GM19238 (cell line): ENCODE measurements at regions not wholly inside any gene's neighbourhood (a gene's known extent, or its start where the extent isn't known, plus 50 kb on each side); places are given as distances from the start of the nearest gene placed in this dataset.
"Not testable (repeated sequence)": the region's sequence is repeated elsewhere in the genome, so short reads cannot be mapped to it uniquely, and the experiment has no call there.

ENCODE experiments used
- DNase-seq: peaks from one replicate; pipeline ENCODE4 v3.0.0; 2011; ENCODE audit warnings: low spot score; ENCODE audit not compliant: insufficient read length

- DNase-seq: no peak
Observed at GRCh38 chr12:87585882-87586557, 443.2 kb downstream of the C12orf50 start.

- not testable (repeated sequence) for DNase-seq
Observed at GRCh38 chr12:87579091-87579490, 450.1 kb downstream of the C12orf50 start.

GRCh38 chr12:87575906-87576305, 453.3 kb downstream of the C12orf50 start:
- DNase-seq: no peak

GRCh38 chr12:87566918-87567317, 462.3 kb downstream of the C12orf50 start:
- DNase-seq: not testable (repeated sequence)

- no peak for DNase-seq
Observed at GRCh38 chr12:87556985-87557384, 472.2 kb downstream of the C12orf50 start.

- DNase-seq: not testable (repeated sequence)
Observed at GRCh38 chr12:87531213-87531612, 498.0 kb downstream of the C12orf50 start.

GRCh38 chr12:87529413-87529812, 499.8 kb downstream of the C12orf50 start:
- no peak for DNase-seq

- no peak for DNase-seq
Observed at GRCh38 chr12:87520968-87521367, 508.2 kb downstream of the C12orf50 start.

- DNase-seq: no peak
Observed at GRCh38 chr12:87518481-87518880, 510.7 kb downstream of the C12orf50 start.

GRCh38 chr12:87518036-87518435, 511.2 kb downstream of the C12orf50 start:
- no peak for DNase-seq

- DNase-seq: no peak
Observed at GRCh38 chr12:87513536-87514280, 515.5 kb downstream of the C12orf50 start.

GRCh38 chr12:87511371-87511770, 517.8 kb downstream of the C12orf50 start:
- no peak for DNase-seq

GRCh38 chr12:87509237-87509820, 519.9 kb downstream of the C12orf50 start:
- DNase-seq: no peak

GRCh38 chr12:87491598-87491997, 537.6 kb downstream of the C12orf50 start:
- DNase-seq: no peak

- DNase-seq: no peak
Observed at GRCh38 chr12:87491089-87491488, 538.1 kb downstream of the C12orf50 start.

- DNase-seq: no peak
Observed at GRCh38 chr12:87469295-87469694, 559.9 kb downstream of the C12orf50 start.

- DNase-seq: no peak
Observed at GRCh38 chr12:87467936-87468335, 561.3 kb downstream of the C12orf50 start.

GRCh38 chr12:87464565-87464964, 564.6 kb downstream of the C12orf50 start:
- DNase-seq: no peak

GRCh38 chr12:87444039-87444438, 585.2 kb downstream of the C12orf50 start:
- DNase-seq: no peak

- no peak for DNase-seq
Observed at GRCh38 chr12:87441511-87441910, 587.7 kb downstream of the C12orf50 start.

- DNase-seq: no peak
Observed at GRCh38 chr12:87439990-87440827, 589.0 kb downstream of the C12orf50 start.

GRCh38 chr12:87430444-87430843, 598.8 kb downstream of the C12orf50 start:
- no peak for DNase-seq
